Subcutaneous abdominal adipose tissue (tissue), 5 donors: ENCODE measurements at regions not wholly inside any gene's neighbourhood (a gene's known extent, or its start where the extent isn't known, plus 50 kb on each side); places are given as distances from the start of the nearest gene placed in this dataset.
"Not testable (repeated sequence)": the region's sequence is repeated elsewhere in the genome, so short reads cannot be mapped to it uniquely, and the experiment has no call there.

Experiments
- H3K27ac ChIP-seq: one replicate; pipeline ENCODE4 v1.7.0; 2013; ENCODE audit warnings: low read depth, mild to moderate bottlenecking, inconsistent platforms, low read length, moderate library complexity
- H3K27me3 ChIP-seq, 5 donors: one replicate each; pipeline ENCODE4 v1.7.0; 2013; ENCODE audit warnings: low read length in 5 of 5, inconsistent platforms in 1 of 5; ENCODE audit not compliant: control insufficient read depth in 5 of 5, insufficient read depth in 4 of 5
- H3K36me3 ChIP-seq, 5 donors: one replicate each; pipeline ENCODE4 v1.7.0; 2013; ENCODE audit warnings: low read length in 5 of 5; ENCODE audit not compliant: control insufficient read depth in 5 of 5, insufficient read depth in 5 of 5
- H3K4me1 ChIP-seq, 5 donors: one replicate each; pipeline ENCODE4 v1.7.0; 2013; ENCODE audit warnings: low read length in 5 of 5, mild to moderate bottlenecking in 3 of 5, moderate library complexity in 1 of 5; ENCODE audit not compliant: control insufficient read depth in 5 of 5, insufficient read depth in 5 of 5
- H3K4me3 ChIP-seq, 5 donors: one replicate each; pipeline ENCODE4 v1.7.0; 2013; ENCODE audit warnings: low read length in 5 of 5, low read depth in 1 of 5
- H3K9ac ChIP-seq, 5 donors: one replicate each; pipeline ENCODE4 v1.7.0; 2013; ENCODE audit warnings: low read length in 5 of 5, mild to moderate bottlenecking in 4 of 5, moderate library complexity in 3 of 5
- H3K9me3 ChIP-seq, 5 donors: one replicate each; pipeline ENCODE4 v1.7.0; 2013; ENCODE audit warnings: low read length in 5 of 5; ENCODE audit not compliant: control insufficient read depth in 5 of 5
- donor health status: healthy.
- donor health status: healthy.
- donor health status: healthy.
- donor health status: healthy.
- donor health status: healthy.

DNA sequence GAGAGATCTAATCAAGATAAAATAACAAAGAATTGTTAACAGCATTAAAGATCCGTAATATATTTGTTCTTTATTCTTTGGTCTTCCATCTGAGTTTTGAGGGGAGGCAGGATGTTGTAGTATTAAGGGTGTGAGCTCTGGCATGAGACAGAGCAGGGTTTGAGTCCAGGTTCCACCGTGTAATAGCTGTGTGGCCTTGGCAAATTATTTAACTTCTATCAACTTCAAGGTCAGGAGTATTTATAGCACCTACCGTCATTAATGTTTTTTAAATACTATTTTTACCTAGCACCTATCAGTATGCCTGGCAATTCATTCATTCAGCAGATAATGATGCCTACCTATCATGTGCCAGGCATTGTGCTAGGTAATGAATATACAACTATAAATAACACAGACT, 180.1 kb upstream of the NABP1 start:
- Histone ChIP-seq H3K9me3 (no peaks in the 10 kb centered on the region), H3K4me1 (peaks cover 0 to 14% (median 3%) of the 10 kb centered on the region in 5 donors), H3K27ac (no peak overlapping the region), H3K36me3 (no peaks in the 10 kb centered on the region), H3K9ac (no peak overlapping the region), H3K4me3 (no peak overlapping the region), H3K27me3 (no peaks in the 10 kb centered on the region)

DNA sequence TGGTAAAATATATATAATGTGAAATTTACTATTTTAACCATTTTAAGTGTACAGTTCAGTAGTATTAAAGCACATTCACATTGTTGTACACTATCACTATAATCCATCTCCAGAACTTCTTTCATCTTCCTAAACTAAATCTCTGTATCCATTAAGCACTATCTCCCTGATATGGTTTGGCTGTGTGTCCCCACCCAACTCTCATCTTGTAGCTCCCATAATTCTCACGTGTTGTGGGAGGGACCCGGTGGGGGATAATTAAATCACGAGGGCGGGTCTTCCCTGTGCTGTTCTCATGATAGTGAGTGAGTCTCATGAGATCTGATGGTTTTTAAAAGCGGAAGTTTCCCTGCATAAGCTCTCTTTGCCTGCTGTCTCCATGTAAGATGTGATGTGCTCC, 178.9 kb upstream of the NABP1 start:
- no peak overlapping the region for H3K27ac ChIP-seq
- no peaks in the 10 kb centered on the region for H3K9me3 ChIP-seq
- H3K27me3 ChIP-seq = no peaks in the 10 kb centered on the region
- H3K9ac ChIP-seq = no peak overlapping the region
- H3K36me3 ChIP-seq = no peaks in the 10 kb centered on the region
- H3K4me1 ChIP-seq = peaks cover 0 to 14% (median 3%) of the 10 kb centered on the region in 5 donors
- H3K4me3 ChIP-seq = no peak overlapping the region

DNA sequence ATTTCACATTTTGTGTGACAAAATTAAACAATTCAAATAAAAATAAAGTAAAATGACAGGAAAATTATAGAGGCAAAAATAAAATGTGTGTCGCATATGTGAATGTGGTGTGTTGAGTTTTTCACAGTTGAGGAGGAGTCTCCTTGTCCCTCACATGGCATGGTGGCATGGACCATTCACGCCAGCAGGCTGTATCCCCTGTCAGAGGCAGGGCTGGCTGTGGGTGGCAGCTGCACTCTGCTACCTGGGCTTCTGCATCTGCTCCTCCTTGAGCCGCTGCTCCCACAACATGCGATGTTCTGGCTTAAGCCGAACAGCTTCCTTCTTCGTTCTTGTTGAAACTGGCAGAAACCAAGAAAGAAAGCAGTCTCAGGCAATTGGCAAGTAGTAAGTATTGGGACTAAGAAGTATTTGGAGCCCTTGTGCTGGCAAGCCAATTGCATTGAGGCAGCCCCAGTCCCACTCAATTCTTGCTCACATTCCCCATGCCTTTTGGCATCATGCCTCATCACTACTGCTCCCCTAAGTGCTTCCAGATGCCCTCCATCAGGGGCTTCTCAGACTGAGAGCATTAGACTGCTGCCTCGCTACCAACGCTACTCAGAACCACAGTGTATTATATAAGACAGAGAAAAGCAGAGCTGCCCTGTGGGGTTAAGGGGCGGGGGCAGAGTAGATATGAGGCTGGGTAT, 177.9 kb upstream of the NABP1 start:
- peaks cover 0 to 14% (median 3%) of the 10 kb centered on the region in 5 donors for H3K4me1 ChIP-seq
- no peaks in the 10 kb centered on the region for H3K9me3 ChIP-seq
- H3K27me3 ChIP-seq = no peaks in the 10 kb centered on the region
- H3K36me3 ChIP-seq = no peaks in the 10 kb centered on the region
- no peak overlapping the region for H3K4me3 ChIP-seq
- H3K9ac ChIP-seq = no peak overlapping the region
- H3K27ac ChIP-seq = no peak overlapping the region

DNA sequence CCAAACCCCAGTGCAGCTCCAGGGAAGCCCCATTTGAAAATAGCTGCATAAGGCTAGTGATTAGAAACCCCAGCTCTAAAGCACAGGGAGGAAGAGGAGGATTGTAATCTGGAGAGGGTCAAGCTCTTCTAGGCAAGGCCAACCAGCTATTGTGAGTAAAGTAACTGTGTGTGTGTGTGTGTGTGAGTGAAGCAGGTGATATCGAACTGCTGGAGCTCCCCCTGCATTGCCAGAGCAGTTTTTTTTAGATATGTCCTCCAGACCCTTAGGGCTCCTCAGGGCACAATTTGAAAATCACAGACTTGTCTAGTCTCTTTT, 177.4 kb upstream of the NABP1 start:
- Histone ChIP-seq H3K4me1 (peaks cover 0 to 14% (median 3%) of the 10 kb centered on the region in 5 donors), H3K9ac (no peak overlapping the region), H3K4me3 (no peak overlapping the region), H3K36me3 (no peaks in the 10 kb centered on the region), H3K27me3 (no peaks in the 10 kb centered on the region), H3K27ac (no peak overlapping the region), H3K9me3 (no peaks in the 10 kb centered on the region)

DNA sequence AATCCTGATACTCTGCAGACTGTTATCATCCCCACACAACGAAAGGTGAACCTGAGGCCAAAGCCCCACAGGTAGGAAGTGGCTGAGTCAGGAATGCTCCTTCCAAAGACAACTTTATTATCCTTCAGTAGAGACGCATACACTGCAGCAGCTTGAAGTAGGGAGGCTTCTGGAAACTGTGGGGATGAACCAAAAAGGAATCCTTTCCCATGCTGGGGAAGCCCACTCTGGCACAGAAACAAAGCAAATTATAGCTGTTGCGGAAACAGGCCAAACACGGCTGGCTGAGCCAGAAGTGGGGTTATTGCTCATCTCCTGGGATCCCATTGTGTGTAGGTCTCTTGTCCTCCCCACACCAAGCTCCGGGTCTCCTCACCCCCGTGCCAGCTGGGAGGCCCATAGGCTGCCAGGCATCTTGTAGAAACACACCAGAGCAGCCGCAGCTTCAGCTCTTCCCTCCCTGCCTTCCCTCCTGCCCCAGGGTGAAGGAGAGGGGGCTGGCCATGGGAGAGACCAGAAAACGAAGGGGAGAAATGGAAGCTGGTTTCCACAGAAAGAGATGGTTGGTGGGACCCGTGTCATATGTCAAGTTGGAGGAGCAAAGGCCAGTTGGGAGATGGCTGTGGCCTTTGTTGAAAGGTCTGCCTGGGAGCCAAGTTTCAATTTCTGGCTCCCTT, 176.9 kb upstream of the NABP1 start:
- no peaks in the 10 kb centered on the region for H3K36me3 ChIP-seq
- H3K9me3 ChIP-seq = no peaks in the 10 kb centered on the region
- H3K27me3 ChIP-seq = no peaks in the 10 kb centered on the region
- H3K27ac ChIP-seq = no peak overlapping the region
- H3K9ac ChIP-seq = no peak overlapping the region
- H3K4me1 ChIP-seq = peaks cover 0 to 14% (median 3%) of the 10 kb centered on the region in 5 donors
- no peak overlapping the region for H3K4me3 ChIP-seq

DNA sequence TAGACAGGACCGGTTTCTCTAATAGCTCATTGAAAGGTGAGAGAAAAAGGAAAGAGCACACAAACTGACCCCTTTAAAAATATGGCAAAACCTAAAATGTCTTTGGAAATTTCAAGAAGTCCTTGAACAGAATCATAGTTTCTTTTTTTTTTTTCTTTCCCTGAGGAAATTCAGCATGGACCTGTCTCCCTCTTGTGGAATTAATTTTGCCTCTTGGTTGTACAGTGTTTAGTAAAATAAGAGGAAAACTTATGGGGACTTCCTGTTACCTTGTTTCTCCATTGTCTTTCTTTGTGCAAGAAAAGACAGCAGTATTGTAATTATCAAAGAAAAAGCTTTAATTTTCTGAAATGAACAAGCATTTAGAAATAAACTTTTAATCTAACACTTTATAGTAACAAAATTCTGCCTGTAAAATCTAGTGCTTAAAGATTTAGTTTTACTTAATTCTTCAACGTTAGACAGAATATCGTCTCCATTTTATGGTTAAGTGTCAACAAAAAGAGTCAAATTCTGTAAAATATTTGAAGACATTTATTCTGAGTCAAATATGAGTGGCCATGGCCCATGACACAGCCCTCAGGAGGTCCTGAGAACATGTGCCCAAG, 176.3 kb upstream of the NABP1 start:
- Histone ChIP-seq H3K9ac (no peak overlapping the region), H3K36me3 (no peaks in the 10 kb centered on the region), H3K27me3 (no peaks in the 10 kb centered on the region), H3K4me1 (peaks cover 0 to 14% (median 3%) of the 10 kb centered on the region in 5 donors), H3K27ac (no peak overlapping the region), H3K4me3 (no peak overlapping the region), H3K9me3 (no peaks in the 10 kb centered on the region)

DNA sequence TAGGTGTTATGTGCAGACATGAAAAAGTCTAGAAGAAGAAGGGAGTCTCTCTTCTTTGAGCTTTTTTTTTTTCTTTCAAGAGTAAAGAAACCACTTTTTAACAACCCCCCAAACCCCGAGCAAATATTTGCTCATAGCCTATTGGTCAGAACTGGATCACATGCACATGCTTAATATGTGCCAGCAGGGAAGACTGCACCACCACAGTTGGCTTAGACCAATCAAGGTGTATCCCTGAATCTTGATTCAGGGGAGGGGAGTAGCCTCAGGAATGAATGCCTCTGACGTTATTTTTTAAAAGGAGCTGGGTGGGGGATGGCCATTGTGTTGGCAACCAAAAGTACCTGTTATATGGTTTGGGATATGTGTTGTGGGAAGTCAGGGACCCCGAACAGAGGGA, 171.4 kb upstream of the NABP1 start:
- Histone ChIP-seq H3K27me3 (no peaks in the 10 kb centered on the region), H3K4me3 (no peak overlapping the region), H3K9ac (no peak overlapping the region), H3K27ac (no peak overlapping the region), H3K9me3 (no peaks in the 10 kb centered on the region), H3K36me3 (no peaks in the 10 kb centered on the region), H3K4me1 (peaks cover 0 to under 1% (median 0%) of the 10 kb centered on the region in 5 donors)

DNA sequence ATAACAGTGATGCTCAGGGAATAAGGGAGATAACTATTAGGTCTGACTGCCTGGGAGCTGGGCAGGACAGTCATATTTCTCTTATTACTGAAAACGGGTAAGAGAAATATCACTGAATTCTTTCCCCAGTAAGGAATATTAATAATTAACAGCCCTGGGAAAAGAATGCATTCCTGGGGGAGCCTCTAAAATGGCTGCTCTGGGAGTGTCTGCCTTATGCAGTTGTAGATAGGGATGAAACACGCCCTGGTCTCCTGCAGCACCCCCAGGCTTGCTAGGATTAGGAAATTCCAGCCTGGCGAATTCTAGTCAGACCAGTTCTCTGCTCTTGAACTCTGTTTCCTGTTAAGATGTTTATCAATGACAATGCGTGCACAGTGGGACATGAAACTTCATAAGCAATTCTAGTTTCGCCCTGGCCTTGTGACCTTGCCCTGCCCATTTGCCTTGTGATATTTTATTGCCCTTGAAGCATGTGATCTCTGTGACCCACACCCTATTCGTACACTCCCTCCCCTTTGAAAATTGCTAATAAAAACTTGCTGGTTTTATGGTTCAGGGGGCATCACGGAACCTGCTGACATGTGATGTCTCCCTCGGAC, 170.6 kb upstream of the NABP1 start:
- not testable (repeated sequence) for H3K4me1 ChIP-seq, H3K27ac ChIP-seq, H3K27me3 ChIP-seq, H3K36me3 ChIP-seq, H3K4me3 ChIP-seq, H3K9ac ChIP-seq, H3K9me3 ChIP-seq

DNA sequence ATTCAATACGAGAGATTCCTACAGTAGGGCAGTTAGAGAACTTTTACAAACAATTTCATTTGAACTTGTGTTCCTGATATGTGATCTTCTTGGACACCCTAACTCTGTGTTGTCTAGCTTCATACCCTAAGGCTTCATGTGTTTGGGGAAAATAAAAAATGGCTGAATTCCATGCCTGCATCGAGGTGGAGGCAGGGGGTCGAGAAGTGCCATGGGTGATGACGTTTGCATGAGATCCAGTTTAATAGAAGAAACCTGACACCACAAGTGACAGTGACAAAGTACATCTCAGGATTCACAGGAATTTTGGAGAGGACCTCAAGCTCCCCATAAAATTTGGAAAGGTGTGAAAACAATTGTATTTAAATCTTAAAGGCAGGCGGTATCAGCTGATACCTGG, 169.2 kb upstream of the NABP1 start:
- no peak overlapping the region for H3K27ac ChIP-seq
- H3K9me3 ChIP-seq = no peaks in the 10 kb centered on the region
- no peak overlapping the region for H3K4me3 ChIP-seq
- H3K36me3 ChIP-seq = no peaks in the 10 kb centered on the region
- no peak overlapping the region for H3K9ac ChIP-seq
- no peaks in the 10 kb centered on the region for H3K4me1 ChIP-seq
- H3K27me3 ChIP-seq = no peaks in the 10 kb centered on the region

DNA sequence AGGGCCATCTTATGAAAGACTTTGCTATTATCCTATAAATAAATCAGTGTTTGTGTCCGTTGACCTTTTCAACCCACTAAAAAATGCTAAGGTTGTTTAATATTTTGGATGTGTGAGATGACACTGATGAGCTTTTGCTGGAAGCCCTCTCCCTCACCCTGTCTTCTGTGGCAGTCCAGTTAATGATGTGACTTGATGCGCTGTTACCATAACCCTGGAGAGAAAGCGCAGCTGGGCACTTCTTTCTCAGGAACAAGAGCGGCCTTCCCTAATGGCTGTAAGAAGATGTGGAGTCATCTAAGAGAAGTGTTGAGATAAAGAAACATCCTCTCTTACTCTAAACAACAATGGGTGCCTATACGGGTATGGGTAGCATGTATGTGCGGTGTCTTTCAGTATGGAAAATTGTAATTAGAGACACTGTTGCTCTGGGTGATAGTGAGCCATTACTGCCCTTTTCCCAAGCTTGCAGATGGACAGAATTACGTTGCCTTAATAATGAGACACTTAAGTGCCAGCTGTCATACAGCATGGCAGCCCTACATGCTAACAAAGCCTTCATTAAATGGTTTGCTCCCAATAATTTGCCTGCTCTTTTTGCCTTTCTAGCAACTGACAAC, 165.6 kb upstream of the NABP1 start:
- no peaks in the 10 kb centered on the region for H3K9me3 ChIP-seq
- H3K9ac ChIP-seq = no peak overlapping the region
- no peak overlapping the region for H3K4me3 ChIP-seq
- H3K27ac ChIP-seq = no peak overlapping the region
- no peaks in the 10 kb centered on the region for H3K27me3 ChIP-seq
- peaks cover 0 to 7% (median 4%) of the 10 kb centered on the region in 5 donors for H3K4me1 ChIP-seq
- H3K36me3 ChIP-seq = no peaks in the 10 kb centered on the region
